HUES48 (cell line): ENCODE measurements at regions not wholly inside any gene's neighbourhood (a gene's known extent, or its start where the extent isn't known, plus 50 kb on each side); places are given as distances from the start of the nearest gene placed in this dataset.

Source experiments
- H3K27ac ChIP-seq: one replicate; pipeline ENCODE4 v1.7.0; 2013; ENCODE audit warnings: low read depth, low read length, inconsistent platforms
- H3K27me3 ChIP-seq: 2 replicates; pipeline ENCODE4 v1.6.1; 2013; ENCODE audit warnings: mild to moderate bottlenecking, low read length; ENCODE audit not compliant: control insufficient read depth, insufficient read depth
- H3K36me3 ChIP-seq: 2 replicates; pipeline ENCODE4 v1.6.1; 2013; ENCODE audit warnings: low read length; ENCODE audit not compliant: control insufficient read depth, insufficient read depth
- H3K4me1 ChIP-seq: 2 replicates; pipeline ENCODE4 v1.6.1; 2013; ENCODE audit warnings: mild to moderate bottlenecking, low read length; ENCODE audit not compliant: control insufficient read depth, insufficient read depth
- H3K4me3 ChIP-seq: 2 replicates; pipeline ENCODE4 v1.5.1; 2013; ENCODE audit warnings: mild to moderate bottlenecking, low read depth, low read length
- H3K9ac ChIP-seq: 2 replicates; pipeline ENCODE4 v1.6.1; 2013; ENCODE audit warnings: mild to moderate bottlenecking, low read depth, low read length, moderate library complexity
- H3K9me3 ChIP-seq: 2 replicates; pipeline ENCODE4 v1.6.1; 2013; ENCODE audit warnings: low read length; ENCODE audit not compliant: control insufficient read depth, insufficient read depth

GRCh38 chr3:157637866-157638265 is 134.7 kb upstream of the VEPH1 start:
- Histone ChIP-seq H3K9ac (no peak overlapping the region), H3K27me3 (no peaks in the 10 kb centered on the region), H3K4me1 (no peaks in the 10 kb centered on the region), H3K27ac (no peak overlapping the region), H3K9me3 (0 out of 2 replicates have a peak, but pooled peaks cover 6% of the 10 kb centered on the region), H3K4me3 (no peak overlapping the region), H3K36me3 (no peaks in the 10 kb centered on the region)

- Histone ChIP-seq H3K9me3 (0 out of 2 replicates have a peak, but pooled peaks cover 6% of the 10 kb centered on the region), H3K9ac (no peak overlapping the region), H3K36me3 (no peaks in the 10 kb centered on the region), H3K27me3 (no peaks in the 10 kb centered on the region), H3K4me1 (no peaks in the 10 kb centered on the region), H3K27ac (no peak overlapping the region), H3K4me3 (no peak overlapping the region)
Measured at GRCh38 chr3:157633241-157633640, 130.0 kb upstream of the VEPH1 start.

- H3K36me3 ChIP-seq, result no peaks in the 10 kb centered on the region
- no peak overlapping the region for H3K4me3 ChIP-seq
- no peaks in the 10 kb centered on the region for H3K4me1 ChIP-seq
- H3K9ac ChIP-seq, result no peak overlapping the region
- no peak overlapping the region for H3K27ac ChIP-seq
- no peaks in the 10 kb centered on the region for H3K27me3 ChIP-seq
- 0 out of 2 replicates have a peak, but pooled peaks cover 3% of the 10 kb centered on the region for H3K9me3 ChIP-seq
Measured at GRCh38 chr3:157632075-157632474, 128.9 kb upstream of the VEPH1 start.

- H3K4me1 ChIP-seq, result no peaks in the 10 kb centered on the region
- no peaks in the 10 kb centered on the region for H3K27me3 ChIP-seq
- H3K36me3 ChIP-seq, result no peaks in the 10 kb centered on the region
- H3K4me3 ChIP-seq, result no peak overlapping the region
- no peaks in the 10 kb centered on the region for H3K9me3 ChIP-seq
- H3K9ac ChIP-seq, result no peak overlapping the region
- H3K27ac ChIP-seq, result no peak overlapping the region
Measured at GRCh38 chr3:157631478-157631877, 128.3 kb upstream of the VEPH1 start.

- Histone ChIP-seq H3K4me1 (no peaks in the 10 kb centered on the region), H3K36me3 (no peaks in the 10 kb centered on the region), H3K9ac (no peak overlapping the region), H3K27ac (no peak overlapping the region), H3K4me3 (no peak overlapping the region), H3K9me3 (no peaks in the 10 kb centered on the region), H3K27me3 (no peaks in the 10 kb centered on the region)
Measured at GRCh38 chr3:157626817-157627216, 123.6 kb upstream of the VEPH1 start.

GRCh38 chr3:157624801-157625200 is 121.6 kb upstream of the VEPH1 start:
- H3K27me3 ChIP-seq, result no peaks in the 10 kb centered on the region

GRCh38 chr3:157618886-157619285 is 115.7 kb upstream of the VEPH1 start:
- H3K4me1 ChIP-seq, result no peaks in the 10 kb centered on the region
- H3K4me3 ChIP-seq, result no peak overlapping the region
- no peak overlapping the region for H3K9ac ChIP-seq
- no peaks in the 10 kb centered on the region for H3K9me3 ChIP-seq
- no peak overlapping the region for H3K27ac ChIP-seq
- H3K27me3 ChIP-seq, result no peaks in the 10 kb centered on the region
- no peaks in the 10 kb centered on the region for H3K36me3 ChIP-seq

More at GRCh38 chr3:157624801-157625200, 121.6 kb upstream of the VEPH1 start:
- H3K4me3 ChIP-seq, result no peak overlapping the region
- no peak overlapping the region for H3K27ac ChIP-seq
- no peak overlapping the region for H3K9ac ChIP-seq
- no peaks in the 10 kb centered on the region for H3K4me1 ChIP-seq
- H3K36me3 ChIP-seq, result no peaks in the 10 kb centered on the region
- H3K9me3 ChIP-seq, result no peaks in the 10 kb centered on the region

- H3K27ac ChIP-seq, result no peak overlapping the region
- H3K4me1 ChIP-seq, result no peaks in the 10 kb centered on the region
- no peaks in the 10 kb centered on the region for H3K36me3 ChIP-seq
- no peak overlapping the region for H3K4me3 ChIP-seq
- H3K9ac ChIP-seq, result no peak overlapping the region
- H3K27me3 ChIP-seq, result no peaks in the 10 kb centered on the region
- no peaks in the 10 kb centered on the region for H3K9me3 ChIP-seq
Measured at GRCh38 chr3:157618075-157618760, 115.0 kb upstream of the VEPH1 start.

GRCh38 chr3:157614896-157615295 is 111.7 kb upstream of the VEPH1 start:
- Histone ChIP-seq H3K27me3 (no peaks in the 10 kb centered on the region), H3K9me3 (no peaks in the 10 kb centered on the region), H3K9ac (no peak overlapping the region), H3K36me3 (no peaks in the 10 kb centered on the region), H3K4me1 (no peaks in the 10 kb centered on the region), H3K4me3 (no peak overlapping the region), H3K27ac (no peak overlapping the region)

- Histone ChIP-seq H3K9me3 (no peaks in the 10 kb centered on the region), H3K27ac (no peak overlapping the region), H3K4me3 (no peak overlapping the region), H3K9ac (no peak overlapping the region), H3K27me3 (no peaks in the 10 kb centered on the region), H3K36me3 (no peaks in the 10 kb centered on the region), H3K4me1 (no peaks in the 10 kb centered on the region)
Measured at GRCh38 chr3:157611536-157612076, 108.4 kb upstream of the VEPH1 start.

GRCh38 chr3:157610876-157611535 is 107.8 kb upstream of the VEPH1 start:
- H3K27ac ChIP-seq, result no peak overlapping the region
- H3K9ac ChIP-seq, result no peak overlapping the region
- H3K4me1 ChIP-seq, result peaks cover 4% of the 10 kb centered on the region; the same call in 1 of the 2 replicates
- H3K27me3 ChIP-seq, result no peaks in the 10 kb centered on the region
- H3K36me3 ChIP-seq, result no peaks in the 10 kb centered on the region
- no peak overlapping the region for H3K4me3 ChIP-seq
- no peaks in the 10 kb centered on the region for H3K9me3 ChIP-seq
